RWPE2 (cell line): ENCODE measurements at regions not wholly inside any gene's neighbourhood (a gene's known extent, or its start where the extent isn't known, plus 50 kb on each side); places are given as distances from the start of the nearest gene placed in this dataset.

ENCODE experiments used
- ATAC-seq: fragments of 200-7000 bp; cut with Tn5 transposase; 3 replicates; pipeline ENCODE4 v1.9.1; 2021; ENCODE audit warnings: low read depth
- DNase-seq: peaks from one replicate; pipeline ENCODE4 v3.0.0-alpha.2; 2020; ENCODE audit warnings: low spot score
- H3K27ac ChIP-seq: fragments of 450-650 bp; 2 replicates; pipeline ENCODE4 v1.5.1; 2017; ENCODE audit warnings: mild to moderate bottlenecking; ENCODE audit not compliant: poor library complexity, severe bottlenecking
- H3K27me3 ChIP-seq: fragments of 250-450 bp; sonication (Bioruptor Pico); 2 replicates; pipeline ENCODE4 v1.5.1; 2021; ENCODE audit warnings: mild to moderate bottlenecking, moderate library complexity; ENCODE audit not compliant: insufficient read depth, poor library complexity, severe bottlenecking
- H3K36me3 ChIP-seq: fragments of 250-450 bp; sonication (Bioruptor Pico); 2 replicates; pipeline ENCODE4 v1.5.1; 2020; ENCODE audit warnings: low read depth, mild to moderate bottlenecking, moderate library complexity
- H3K4me1 ChIP-seq: fragments of 250-450 bp; sonication (Bioruptor Pico); 2 replicates; pipeline ENCODE4 v1.5.1; 2021; ENCODE audit warnings: mild to moderate bottlenecking, moderate library complexity; ENCODE audit not compliant: insufficient read depth, poor library complexity, severe bottlenecking
- H3K4me3 ChIP-seq: fragments of 250-450 bp; sonication (Bioruptor Pico); 2 replicates; pipeline ENCODE4 v1.5.1; 2021; ENCODE audit warnings: mild to moderate bottlenecking, moderate library complexity; ENCODE audit not compliant: severe bottlenecking
- H3K9me3 ChIP-seq: fragments of 250-450 bp; sonication (Bioruptor Pico); 2 replicates; pipeline ENCODE4 v1.5.1; 2021; ENCODE audit warnings: mild to moderate bottlenecking, moderate library complexity; ENCODE audit not compliant: severe bottlenecking
- CTCF ChIP-seq: fragments of 450-650 bp; IDR thresholded peaks from one replicate; pipeline ENCODE4 v1.5.1; 2017; ENCODE audit warnings: mild to moderate bottlenecking, moderate library complexity; ENCODE audit not compliant: poor library complexity, severe bottlenecking

GRCh38 chr13:65054277-65054676, 2175.9 kb downstream of the PCDH9 start:
- Histone ChIP-seq H3K4me3 (no peak overlapping the region), H3K27ac (no peak overlapping the region), H3K9me3 (no peaks in the 10 kb centered on the region), H3K27me3 (no peaks in the 10 kb centered on the region), H3K4me1 (no peaks in the 10 kb centered on the region), H3K36me3 (no peaks in the 10 kb centered on the region)
- TF ChIP-seq CTCF, result no peak
- DNase-seq (no peak), ATAC-seq (no peak)

DNA sequence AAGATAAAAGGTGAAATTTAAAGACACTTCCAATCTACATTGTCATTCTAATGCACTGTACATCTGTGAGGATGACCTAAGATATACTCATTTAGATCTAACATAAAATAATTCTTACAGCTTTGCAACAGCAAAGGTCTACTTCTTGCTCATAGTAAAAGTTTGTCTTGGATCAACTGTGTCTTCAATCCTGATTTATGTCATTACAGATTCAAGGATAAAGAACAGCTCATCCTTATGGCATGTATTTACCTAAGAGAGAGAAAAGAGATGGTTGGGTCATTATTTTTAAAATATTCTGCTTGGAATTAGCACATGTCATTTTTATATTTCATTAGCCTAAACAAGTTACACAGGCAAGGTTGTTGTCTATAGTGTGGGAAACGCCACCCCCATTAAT, 2193.1 kb downstream of the PCDH9 start:
- no peaks in the 10 kb centered on the region for H3K9me3 ChIP-seq
- H3K4me3 ChIP-seq, result no peak overlapping the region
- DNase-seq (no peak), ATAC-seq (no peak)
- H3K36me3 ChIP-seq, result no peaks in the 10 kb centered on the region
- no peak for TF ChIP-seq CTCF
- no peaks in the 10 kb centered on the region for H3K4me1 ChIP-seq
- no peaks in the 10 kb centered on the region for H3K27me3 ChIP-seq
- no peak overlapping the region for H3K27ac ChIP-seq

DNA sequence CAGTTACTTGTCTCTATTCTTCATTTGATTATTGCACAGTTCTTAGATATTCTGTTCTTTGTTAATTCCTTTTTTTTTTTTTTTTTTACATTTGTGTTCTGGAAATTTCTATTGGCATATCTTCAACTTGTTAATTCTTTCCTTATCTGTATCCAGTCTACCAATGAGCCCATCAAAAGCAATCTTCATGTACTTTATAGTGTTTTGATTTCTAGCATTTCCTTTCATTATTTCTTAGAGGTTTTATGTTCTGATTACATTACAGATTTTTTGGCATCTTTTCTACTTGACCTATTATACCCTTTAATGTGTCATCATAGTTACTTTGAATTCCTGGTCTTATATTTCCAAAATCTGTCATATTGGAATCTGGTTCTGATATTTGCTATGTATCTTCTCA, 2194.8 kb downstream of the PCDH9 start:
- H3K9me3 ChIP-seq, result no peaks in the 10 kb centered on the region
- DNase-seq (no peak), ATAC-seq (no peak)
- H3K27me3 ChIP-seq, result no peaks in the 10 kb centered on the region
- no peak overlapping the region for H3K27ac ChIP-seq
- no peak for TF ChIP-seq CTCF
- H3K4me1 ChIP-seq, result no peaks in the 10 kb centered on the region
- no peak overlapping the region for H3K4me3 ChIP-seq
- H3K36me3 ChIP-seq, result no peaks in the 10 kb centered on the region

- Histone ChIP-seq H3K27ac (no peak overlapping the region), H3K4me1 (peaks cover 3% of the 10 kb centered on the region), H3K36me3 (no peaks in the 10 kb centered on the region), H3K4me3 (no peak overlapping the region), H3K9me3 (no peaks in the 10 kb centered on the region), H3K27me3 (no peaks in the 10 kb centered on the region)
- no peak for TF ChIP-seq CTCF
- no peak for DNase-seq
- no peak for ATAC-seq
Measured at GRCh38 chr13:65034266-65034665, 2195.9 kb downstream of the PCDH9 start.

GRCh38 chr13:65032825-65033224, 2197.3 kb downstream of the PCDH9 start:
- Histone ChIP-seq H3K36me3 (no peaks in the 10 kb centered on the region), H3K27ac (no peak overlapping the region), H3K9me3 (no peaks in the 10 kb centered on the region), H3K4me1 (peaks cover 3% of the 10 kb centered on the region), H3K4me3 (no peak overlapping the region), H3K27me3 (no peaks in the 10 kb centered on the region)
- DNase-seq (no peak), ATAC-seq (no peak)
- no peak for TF ChIP-seq CTCF
